ENCODE measurements at regions not wholly inside any gene's neighbourhood (a gene's known extent, or its start where the extent isn't known, plus 50 kb on each side); places are given as distances from the start of the nearest gene placed in this dataset.

DNA sequence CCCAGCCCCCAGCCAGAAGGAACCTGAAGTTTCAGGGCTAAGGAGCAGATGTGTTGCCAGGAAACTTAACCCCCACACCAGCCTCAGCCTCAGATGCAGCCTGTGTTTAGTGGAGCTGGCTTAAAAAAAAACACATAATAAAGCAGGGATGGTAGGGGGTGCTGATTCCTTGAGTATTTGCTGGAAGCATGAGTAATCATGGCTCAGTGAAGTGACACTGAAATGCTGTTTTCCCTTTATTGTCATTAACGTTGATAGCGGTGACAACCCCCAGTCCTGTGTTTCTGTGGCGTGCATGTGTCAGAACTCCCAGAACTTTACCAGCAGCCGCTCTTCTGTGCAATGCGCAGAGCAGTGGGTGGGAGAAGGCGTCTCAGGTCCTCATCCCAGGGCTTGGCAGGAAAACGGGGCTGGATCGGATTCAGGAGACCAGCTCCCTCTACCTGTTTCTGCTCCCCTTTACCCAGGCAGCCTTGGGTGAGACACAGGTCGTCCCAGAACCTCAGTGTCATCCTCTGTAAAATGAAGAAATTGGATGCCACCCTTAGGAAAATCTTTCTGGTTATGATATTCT is 1282.1 kb downstream of the TBC1D22A start:
- DNase-seq (ENCODE audit: low read depth, low spot score), result no peak
- Histone ChIP-seq H3K9me3 (ENCODE audit: control insufficient read depth, insufficient read depth, low read depth, low read length) (no peaks in the 10 kb centered on the region), H3K4me1 (ENCODE audit: control insufficient read depth, insufficient read depth, low read length) (no peaks in the 10 kb centered on the region), H3K36me3 (ENCODE audit: control insufficient read depth, insufficient read depth, low read length) (no peaks in the 10 kb centered on the region), H3K4me3 (ENCODE audit: low read depth in 2 of 2, low read length in 2 of 2) (no peak overlapping the region), H3K27ac (ENCODE audit: low read length) (no peak overlapping the region), H3K27me3 (ENCODE audit: control insufficient read depth, insufficient read depth, low read length) (no peaks in the 10 kb centered on the region)
- POLR2A ChIA-PET, result no interaction called here
- TF ChIP-seq, protein P1, sequence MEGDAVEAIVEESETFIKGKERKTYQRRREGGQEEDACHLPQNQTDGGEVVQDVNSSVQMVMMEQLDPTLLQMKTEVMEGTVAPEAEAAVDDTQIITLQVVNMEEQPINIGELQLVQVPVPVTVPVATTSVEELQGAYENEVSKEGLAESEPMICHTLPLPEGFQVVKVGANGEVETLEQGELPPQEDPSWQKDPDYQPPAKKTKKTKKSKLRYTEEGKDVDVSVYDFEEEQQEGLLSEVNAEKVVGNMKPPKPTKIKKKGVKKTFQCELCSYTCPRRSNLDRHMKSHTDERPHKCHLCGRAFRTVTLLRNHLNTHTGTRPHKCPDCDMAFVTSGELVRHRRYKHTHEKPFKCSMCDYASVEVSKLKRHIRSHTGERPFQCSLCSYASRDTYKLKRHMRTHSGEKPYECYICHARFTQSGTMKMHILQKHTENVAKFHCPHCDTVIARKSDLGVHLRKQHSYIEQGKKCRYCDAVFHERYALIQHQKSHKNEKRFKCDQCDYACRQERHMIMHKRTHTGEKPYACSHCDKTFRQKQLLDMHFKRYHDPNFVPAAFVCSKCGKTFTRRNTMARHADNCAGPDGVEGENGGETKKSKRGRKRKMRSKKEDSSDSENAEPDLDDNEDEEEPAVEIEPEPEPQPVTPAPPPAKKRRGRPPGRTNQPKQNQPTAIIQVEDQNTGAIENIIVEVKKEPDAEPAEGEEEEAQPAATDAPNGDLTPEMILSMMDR (IDR thresholded peaks at IDR 0.05), result no peak
- TF ChIP-seq SIN3A (IDR thresholded peaks at IDR 0.05; ENCODE audit: borderline replicate concordance, insufficient read depth, low read depth, low read length), result no peak
- TF ChIP-seq TCF7L2 (IDR thresholded peaks at IDR 0.05; ENCODE audit: low read depth, low read length), result no peak
- no peak for TF ChIP-seq POLR2AphosphoS5 (IDR thresholded peaks at IDR 0.05; ENCODE audit: low read depth, low read length)
- TF ChIP-seq, protein P2, sequence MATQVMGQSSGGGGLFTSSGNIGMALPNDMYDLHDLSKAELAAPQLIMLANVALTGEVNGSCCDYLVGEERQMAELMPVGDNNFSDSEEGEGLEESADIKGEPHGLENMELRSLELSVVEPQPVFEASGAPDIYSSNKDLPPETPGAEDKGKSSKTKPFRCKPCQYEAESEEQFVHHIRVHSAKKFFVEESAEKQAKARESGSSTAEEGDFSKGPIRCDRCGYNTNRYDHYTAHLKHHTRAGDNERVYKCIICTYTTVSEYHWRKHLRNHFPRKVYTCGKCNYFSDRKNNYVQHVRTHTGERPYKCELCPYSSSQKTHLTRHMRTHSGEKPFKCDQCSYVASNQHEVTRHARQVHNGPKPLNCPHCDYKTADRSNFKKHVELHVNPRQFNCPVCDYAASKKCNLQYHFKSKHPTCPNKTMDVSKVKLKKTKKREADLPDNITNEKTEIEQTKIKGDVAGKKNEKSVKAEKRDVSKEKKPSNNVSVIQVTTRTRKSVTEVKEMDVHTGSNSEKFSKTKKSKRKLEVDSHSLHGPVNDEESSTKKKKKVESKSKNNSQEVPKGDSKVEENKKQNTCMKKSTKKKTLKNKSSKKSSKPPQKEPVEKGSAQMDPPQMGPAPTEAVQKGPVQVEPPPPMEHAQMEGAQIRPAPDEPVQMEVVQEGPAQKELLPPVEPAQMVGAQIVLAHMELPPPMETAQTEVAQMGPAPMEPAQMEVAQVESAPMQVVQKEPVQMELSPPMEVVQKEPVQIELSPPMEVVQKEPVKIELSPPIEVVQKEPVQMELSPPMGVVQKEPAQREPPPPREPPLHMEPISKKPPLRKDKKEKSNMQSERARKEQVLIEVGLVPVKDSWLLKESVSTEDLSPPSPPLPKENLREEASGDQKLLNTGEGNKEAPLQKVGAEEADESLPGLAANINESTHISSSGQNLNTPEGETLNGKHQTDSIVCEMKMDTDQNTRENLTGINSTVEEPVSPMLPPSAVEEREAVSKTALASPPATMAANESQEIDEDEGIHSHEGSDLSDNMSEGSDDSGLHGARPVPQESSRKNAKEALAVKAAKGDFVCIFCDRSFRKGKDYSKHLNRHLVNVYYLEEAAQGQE (IDR thresholded peaks at IDR 0.05; ENCODE audit: insufficient read depth in 1 of 2, low read depth in 2 of 2, low read length in 1 of 2), result no peak
- no TSS peak for BruUV-seq (replicated peaks)
- no peak for ATAC-seq
- in situ Hi-C loops (cut with HindIII; ENCODE audit: low pct_unique_long_range_greater_than_20kb, low sequenced_read_pairs) (no loop called here), intact Hi-C loops (cut with micrococcal nuclease; ENCODE audit: unreplicated experiment) (no loop called here)
- CTCF ChIA-PET, result no interaction called here

DNA sequence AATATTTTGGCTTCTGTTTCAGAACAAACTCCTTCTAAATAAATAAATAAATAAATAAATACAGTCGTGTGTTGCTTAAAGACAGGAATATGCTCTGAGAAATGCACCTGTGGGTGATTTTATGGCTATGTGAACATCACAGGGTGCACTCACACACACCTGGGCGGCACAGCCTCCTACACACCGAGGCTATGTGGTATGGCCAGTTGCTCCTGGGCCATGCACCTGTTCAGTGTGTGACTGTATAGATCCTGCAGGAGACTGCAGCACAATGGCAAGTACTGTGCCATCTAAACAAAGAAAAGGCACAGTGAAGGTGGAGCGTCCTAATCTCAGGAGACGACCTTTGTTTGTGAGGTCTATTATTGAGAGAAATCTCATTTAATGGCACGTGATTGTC is 1281.1 kb downstream of the TBC1D22A start:
- no peak for ATAC-seq
- in situ Hi-C loops (cut with HindIII; ENCODE audit: low pct_unique_long_range_greater_than_20kb, low sequenced_read_pairs), result no loop called here
- DNase-seq (ENCODE audit: low read depth, low spot score), result no peak
- H3K36me3 ChIP-seq (ENCODE audit: control insufficient read depth, insufficient read depth, low read length), result no peaks in the 10 kb centered on the region
- H3K4me1 ChIP-seq (ENCODE audit: control insufficient read depth, insufficient read depth, low read length), result no peaks in the 10 kb centered on the region
- H3K27ac ChIP-seq (ENCODE audit: low read length), result no peak overlapping the region
- no TSS peak for BruUV-seq (replicated peaks)
- ChIA-PET POLR2A (no interaction called here), CTCF (no interaction called here)
- no peak overlapping the region for H3K4me3 ChIP-seq (ENCODE audit: low read depth in 2 of 2, low read length in 2 of 2)
- TF ChIP-seq TCF7L2 (IDR thresholded peaks at IDR 0.05; ENCODE audit: low read depth, low read length) (no peak), POLR2AphosphoS5 (IDR thresholded peaks at IDR 0.05; ENCODE audit: low read depth, low read length) (no peak), SIN3A (IDR thresholded peaks at IDR 0.05; ENCODE audit: borderline replicate concordance, insufficient read depth, low read depth, low read length) (no peak)
- TF ChIP-seq, protein P2 (IDR thresholded peaks at IDR 0.05; ENCODE audit: insufficient read depth in 1 of 2, low read depth in 2 of 2, low read length in 1 of 2), result no peak
- TF ChIP-seq, protein P1 (IDR thresholded peaks at IDR 0.05), result no peak
- intact Hi-C loops (cut with micrococcal nuclease; ENCODE audit: unreplicated experiment), result no loop called here
- H3K9me3 ChIP-seq (ENCODE audit: control insufficient read depth, insufficient read depth, low read depth, low read length), result no peaks in the 10 kb centered on the region
- H3K27me3 ChIP-seq (ENCODE audit: control insufficient read depth, insufficient read depth, low read length), result no peaks in the 10 kb centered on the region

Data from Panc1 (cell line).